DOHH2 (cell line): ENCODE measurements at regions not wholly inside any gene's neighbourhood (a gene's known extent, or its start where the extent isn't known, plus 50 kb on each side); places are given as distances from the start of the nearest gene placed in this dataset.

ENCODE experiments used
- EZH2phosphoT487 ChIP-seq: fragments of 200-600 bp; sonication (generic); IDR thresholded peaks from 2 replicates; pipeline ENCODE4 v1.6.1; 2017; ENCODE audit warnings: borderline replicate concordance, mild to moderate bottlenecking, antibody characterized with exemption, low read length, moderate library complexity, mixed read lengths
- TF ChIP-seq, protein P1 (sequence below): fragments of 200-600 bp; sonication (generic); IDR thresholded peaks from one replicate; pipeline ENCODE4 v1.5.1; 2014; ENCODE audit warnings: antibody characterized with exemption, mild to moderate bottlenecking, low read depth, low read length; ENCODE audit not compliant: poor library complexity, severe bottlenecking

DNA sequence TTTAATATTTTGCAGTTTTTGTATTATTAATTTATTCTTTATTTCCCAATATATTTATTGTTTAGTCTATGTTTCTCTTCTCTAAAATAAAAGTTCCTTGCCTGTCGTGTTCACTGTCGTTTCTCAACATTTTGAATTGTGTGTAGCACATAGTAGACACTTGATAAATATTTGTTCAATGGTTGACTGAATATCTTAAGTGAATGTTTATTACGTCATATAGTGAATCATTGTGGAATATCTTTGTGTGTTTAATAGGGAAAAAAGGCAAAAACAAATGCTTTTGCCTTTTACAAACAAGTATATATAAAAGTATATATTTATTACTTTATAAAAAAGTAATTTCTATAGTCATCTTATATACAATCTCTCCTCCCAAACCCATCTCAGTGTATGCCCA is 572.3 kb downstream of the EPHA3 start:
- TF ChIP-seq, protein P1, sequence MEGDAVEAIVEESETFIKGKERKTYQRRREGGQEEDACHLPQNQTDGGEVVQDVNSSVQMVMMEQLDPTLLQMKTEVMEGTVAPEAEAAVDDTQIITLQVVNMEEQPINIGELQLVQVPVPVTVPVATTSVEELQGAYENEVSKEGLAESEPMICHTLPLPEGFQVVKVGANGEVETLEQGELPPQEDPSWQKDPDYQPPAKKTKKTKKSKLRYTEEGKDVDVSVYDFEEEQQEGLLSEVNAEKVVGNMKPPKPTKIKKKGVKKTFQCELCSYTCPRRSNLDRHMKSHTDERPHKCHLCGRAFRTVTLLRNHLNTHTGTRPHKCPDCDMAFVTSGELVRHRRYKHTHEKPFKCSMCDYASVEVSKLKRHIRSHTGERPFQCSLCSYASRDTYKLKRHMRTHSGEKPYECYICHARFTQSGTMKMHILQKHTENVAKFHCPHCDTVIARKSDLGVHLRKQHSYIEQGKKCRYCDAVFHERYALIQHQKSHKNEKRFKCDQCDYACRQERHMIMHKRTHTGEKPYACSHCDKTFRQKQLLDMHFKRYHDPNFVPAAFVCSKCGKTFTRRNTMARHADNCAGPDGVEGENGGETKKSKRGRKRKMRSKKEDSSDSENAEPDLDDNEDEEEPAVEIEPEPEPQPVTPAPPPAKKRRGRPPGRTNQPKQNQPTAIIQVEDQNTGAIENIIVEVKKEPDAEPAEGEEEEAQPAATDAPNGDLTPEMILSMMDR, result no peak
- TF ChIP-seq EZH2phosphoT487, result no peak
